ENCODE measurements at regions not wholly inside any gene's neighbourhood (a gene's known extent, or its start where the extent isn't known, plus 50 kb on each side); places are given as distances from the start of the nearest gene placed in this dataset.
"Not testable (repeated sequence)": the region's sequence is repeated elsewhere in the genome, so short reads cannot be mapped to it uniquely, and the experiment has no call there.

- intact Hi-C loops (cut with DNase I), result no loop called here
- DNase-seq (ENCODE audit: low spot score), result no peak
Measured at GRCh38 chr11:38950867-38951266, 2352.8 kb upstream of the RAG2 start.

GRCh38 chr11:38948392-38948791 is 2350.4 kb upstream of the RAG2 start:
- DNase-seq (ENCODE audit: low spot score), result no peak
- intact Hi-C loops (cut with DNase I), result no loop called here

- intact Hi-C loops (cut with DNase I), result no loop called here
- no peak for DNase-seq (ENCODE audit: low spot score)
Measured at GRCh38 chr11:38937709-38938108, 2339.7 kb upstream of the RAG2 start.

- intact Hi-C loops (cut with DNase I), result no loop called here
- no peak for DNase-seq (ENCODE audit: low spot score)
Measured at GRCh38 chr11:38935941-38936340, 2337.9 kb upstream of the RAG2 start.

GRCh38 chr11:38927993-38928392 is 2330.0 kb upstream of the RAG2 start:
- no peak for DNase-seq (ENCODE audit: low spot score)
- intact Hi-C loops (cut with DNase I), result no loop called here

GRCh38 chr11:38924644-38925043 is 2326.6 kb upstream of the RAG2 start:
- intact Hi-C loops (cut with DNase I), result no loop called here
- DNase-seq (ENCODE audit: low spot score), result no peak

- no peak for DNase-seq (ENCODE audit: low spot score)
- intact Hi-C loops (cut with DNase I), result no loop called here
Measured at GRCh38 chr11:38900211-38900610, 2302.2 kb upstream of the RAG2 start.

GRCh38 chr11:38894201-38894600 is 2296.2 kb upstream of the RAG2 start:
- DNase-seq (ENCODE audit: low spot score); intact Hi-C loops (cut with DNase I): not testable (repeated sequence)

- DNase-seq (ENCODE audit: low spot score), result no peak
- intact Hi-C loops (cut with DNase I), result no loop called here
Measured at GRCh38 chr11:38884145-38884865, 2286.3 kb upstream of the RAG2 start.

GRCh38 chr11:38867338-38867737 is 2269.3 kb upstream of the RAG2 start:
- intact Hi-C loops (cut with DNase I), result no loop called here
- no peak for DNase-seq (ENCODE audit: low spot score)

GRCh38 chr11:38865922-38866321 is 2267.9 kb upstream of the RAG2 start:
- intact Hi-C loops (cut with DNase I), result no loop called here
- DNase-seq (ENCODE audit: low spot score), result no peak

- no peak for DNase-seq (ENCODE audit: low spot score)
- intact Hi-C loops (cut with DNase I), result no loop called here
Measured at GRCh38 chr11:38842991-38843390, 2245.0 kb upstream of the RAG2 start.

GRCh38 chr11:38839071-38839470 is 2241.0 kb upstream of the RAG2 start:
- DNase-seq (ENCODE audit: low spot score), result no peak
- intact Hi-C loops (cut with DNase I), result no loop called here

- intact Hi-C loops (cut with DNase I), result no loop called here
Measured at GRCh38 chr11:38835966-38836365, 2237.9 kb upstream of the RAG2 start.

GRCh38 chr11:38824573-38824972 is 2226.5 kb upstream of the RAG2 start:
- no peak for DNase-seq (ENCODE audit: low spot score)
- intact Hi-C loops (cut with DNase I), result no loop called here

More at GRCh38 chr11:38835966-38836365, 2237.9 kb upstream of the RAG2 start:
- no peak for DNase-seq (ENCODE audit: low spot score)

GRCh38 chr11:38821786-38822185 is 2223.8 kb upstream of the RAG2 start:
- peak; percentile 67 for DNase-seq (ENCODE audit: low spot score)
- intact Hi-C loops (cut with DNase I), result not testable (repeated sequence)

GRCh38 chr11:38819981-38820380 is 2221.9 kb upstream of the RAG2 start:
- no peak for DNase-seq (ENCODE audit: low spot score)
- intact Hi-C loops (cut with DNase I), result no loop called here

- DNase-seq (ENCODE audit: low spot score), result no peak
- intact Hi-C loops (cut with DNase I), result no loop called here
Measured at GRCh38 chr11:38818720-38819119, 2220.7 kb upstream of the RAG2 start.

GRCh38 chr11:38814670-38815069 is 2216.6 kb upstream of the RAG2 start:
- no peak for DNase-seq (ENCODE audit: low spot score)
- intact Hi-C loops (cut with DNase I), result no loop called here

GRCh38 chr11:38809521-38809920 is 2211.5 kb upstream of the RAG2 start:
- intact Hi-C loops (cut with DNase I), result no loop called here
- DNase-seq (ENCODE audit: low spot score), result no peak

GRCh38 chr11:38796281-38796680 is 2198.2 kb upstream of the RAG2 start:
- intact Hi-C loops (cut with DNase I), result no loop called here

GRCh38 chr11:38795027-38795426 is 2197.0 kb upstream of the RAG2 start:
- DNase-seq (ENCODE audit: low spot score), result no peak
- intact Hi-C loops (cut with DNase I), result no loop called here

More at GRCh38 chr11:38796281-38796680, 2198.2 kb upstream of the RAG2 start:
- DNase-seq (ENCODE audit: low spot score), result no peak

Data from posterior vena cava (tissue), 2 donors.